ENCODE measurements at regions not wholly inside any gene's neighbourhood (a gene's known extent, or its start where the extent isn't known, plus 50 kb on each side); places are given as distances from the start of the nearest gene placed in this dataset.

GRCh38 chr12:107355004-107355565 lies 261.7 kb upstream of the CRY1 start:
- Histone ChIP-seq H3K27ac (ENCODE audit: low read length) (no peak overlapping the region), H3K4me1 (ENCODE audit: control insufficient read depth, insufficient read depth, low read length) (no peaks in the 10 kb centered on the region), H3K9ac (ENCODE audit: low read length in 2 of 2) (no peak overlapping the region)

GRCh38 chr12:107355612-107356011 lies 262.3 kb upstream of the CRY1 start:
- Histone ChIP-seq H3K36me3 (ENCODE audit: control insufficient read depth in 2 of 2, insufficient read depth in 2 of 2, low read length in 2 of 2) (no peaks in the 10 kb centered on the region), H3K9me3 (ENCODE audit: control insufficient read depth in 2 of 2, low read length in 2 of 2) (peaks cover 3% of the 10 kb centered on the region in 2 donors), H3K27ac (ENCODE audit: low read length) (no peak overlapping the region), H3K4me1 (ENCODE audit: control insufficient read depth, insufficient read depth, low read length) (no peaks in the 10 kb centered on the region), H3K4me3 (ENCODE audit: low read length in 2 of 2) (no peak overlapping the region), H3K27me3 (ENCODE audit: control insufficient read depth in 1 of 2, insufficient read depth in 2 of 2, low read length in 2 of 2) (peaks cover 0 to 3% of the 10 kb centered on the region in 2 donors), H3K9ac (ENCODE audit: low read length in 2 of 2) (no peak overlapping the region)

More at GRCh38 chr12:107355004-107355565, 261.7 kb upstream of the CRY1 start:
- Histone ChIP-seq H3K27me3 (ENCODE audit: control insufficient read depth in 1 of 2, insufficient read depth in 2 of 2, low read length in 2 of 2) (peaks cover 0 to 3% of the 10 kb centered on the region in 2 donors), H3K4me3 (ENCODE audit: low read length in 2 of 2) (no peak overlapping the region), H3K9me3 (ENCODE audit: control insufficient read depth in 2 of 2, low read length in 2 of 2) (peaks cover 2 to 3% of the 10 kb centered on the region in 2 donors), H3K36me3 (ENCODE audit: control insufficient read depth in 2 of 2, insufficient read depth in 2 of 2, low read length in 2 of 2) (no peaks in the 10 kb centered on the region)

- peaks cover 3% of the 10 kb centered on the region in 2 donors for H3K9me3 ChIP-seq (ENCODE audit: control insufficient read depth in 2 of 2, low read length in 2 of 2)
- H3K4me1 ChIP-seq (ENCODE audit: control insufficient read depth, insufficient read depth, low read length), result no peaks in the 10 kb centered on the region
- peaks cover 0 to 3% of the 10 kb centered on the region in 2 donors for H3K27me3 ChIP-seq (ENCODE audit: control insufficient read depth in 1 of 2, insufficient read depth in 2 of 2, low read length in 2 of 2)
Measured at GRCh38 chr12:107356266-107356936, 263.1 kb upstream of the CRY1 start.

GRCh38 chr12:107356937-107357295 lies 263.6 kb upstream of the CRY1 start:
- no peak overlapping the region for H3K9ac ChIP-seq (ENCODE audit: low read length in 2 of 2)
- H3K9me3 ChIP-seq (ENCODE audit: control insufficient read depth in 2 of 2, low read length in 2 of 2), result peaks cover 3% of the 10 kb centered on the region in 2 donors
- no peak overlapping the region for H3K4me3 ChIP-seq (ENCODE audit: low read length in 2 of 2)
- no peak overlapping the region for H3K27ac ChIP-seq (ENCODE audit: low read length)
- no peaks in the 10 kb centered on the region for H3K36me3 ChIP-seq (ENCODE audit: control insufficient read depth in 2 of 2, insufficient read depth in 2 of 2, low read length in 2 of 2)
- peaks cover 0 to 5% of the 10 kb centered on the region in 2 donors for H3K27me3 ChIP-seq (ENCODE audit: control insufficient read depth in 1 of 2, insufficient read depth in 2 of 2, low read length in 2 of 2)
- no peaks in the 10 kb centered on the region for H3K4me1 ChIP-seq (ENCODE audit: control insufficient read depth, insufficient read depth, low read length)

More at GRCh38 chr12:107356266-107356936, 263.1 kb upstream of the CRY1 start:
- no peak overlapping the region for H3K27ac ChIP-seq (ENCODE audit: low read length)
- no peak overlapping the region for H3K4me3 ChIP-seq (ENCODE audit: low read length in 2 of 2)
- H3K36me3 ChIP-seq (ENCODE audit: control insufficient read depth in 2 of 2, insufficient read depth in 2 of 2, low read length in 2 of 2), result no peaks in the 10 kb centered on the region
- no peak overlapping the region for H3K9ac ChIP-seq (ENCODE audit: low read length in 2 of 2)

GRCh38 chr12:107359382-107359781 lies 266.0 kb upstream of the CRY1 start:
- Histone ChIP-seq H3K9ac (ENCODE audit: low read length in 2 of 2) (no peak overlapping the region), H3K4me3 (ENCODE audit: low read length in 2 of 2) (no peak overlapping the region), H3K9me3 (ENCODE audit: control insufficient read depth in 2 of 2, low read length in 2 of 2) (peaks cover 0 to 3% of the 10 kb centered on the region in 2 donors), H3K27ac (ENCODE audit: low read length) (no peak overlapping the region), H3K36me3 (ENCODE audit: control insufficient read depth in 2 of 2, insufficient read depth in 2 of 2, low read length in 2 of 2) (no peaks in the 10 kb centered on the region), H3K27me3 (ENCODE audit: control insufficient read depth in 1 of 2, insufficient read depth in 2 of 2, low read length in 2 of 2) (peaks cover 0 to 8% of the 10 kb centered on the region in 2 donors), H3K4me1 (ENCODE audit: control insufficient read depth, insufficient read depth, low read length) (no peaks in the 10 kb centered on the region)

GRCh38 chr12:107360033-107360432 lies 266.7 kb upstream of the CRY1 start:
- no peaks in the 10 kb centered on the region for H3K4me1 ChIP-seq (ENCODE audit: control insufficient read depth, insufficient read depth, low read length)
- no peak overlapping the region for H3K4me3 ChIP-seq (ENCODE audit: low read length in 2 of 2)
- H3K9ac ChIP-seq (ENCODE audit: low read length in 2 of 2), result no peak overlapping the region
- H3K36me3 ChIP-seq (ENCODE audit: control insufficient read depth in 2 of 2, insufficient read depth in 2 of 2, low read length in 2 of 2), result no peaks in the 10 kb centered on the region
- H3K27ac ChIP-seq (ENCODE audit: low read length), result no peak overlapping the region
- H3K27me3 ChIP-seq (ENCODE audit: control insufficient read depth in 1 of 2, insufficient read depth in 2 of 2, low read length in 2 of 2), result peaks cover 0 to 8% of the 10 kb centered on the region in 2 donors
- H3K9me3 ChIP-seq (ENCODE audit: control insufficient read depth in 2 of 2, low read length in 2 of 2), result peaks cover 0 to 3% of the 10 kb centered on the region in 2 donors

- H3K36me3 ChIP-seq (ENCODE audit: control insufficient read depth in 2 of 2, insufficient read depth in 2 of 2, low read length in 2 of 2), result no peaks in the 10 kb centered on the region
- peaks cover 0 to 3% of the 10 kb centered on the region in 2 donors for H3K9me3 ChIP-seq (ENCODE audit: control insufficient read depth in 2 of 2, low read length in 2 of 2)
- peaks cover 0 to 8% of the 10 kb centered on the region in 2 donors for H3K27me3 ChIP-seq (ENCODE audit: control insufficient read depth in 1 of 2, insufficient read depth in 2 of 2, low read length in 2 of 2)
- H3K27ac ChIP-seq (ENCODE audit: low read length), result no peak overlapping the region
- H3K4me3 ChIP-seq (ENCODE audit: low read length in 2 of 2), result no peak overlapping the region
- H3K4me1 ChIP-seq (ENCODE audit: control insufficient read depth, insufficient read depth, low read length), result no peaks in the 10 kb centered on the region
- no peak overlapping the region for H3K9ac ChIP-seq (ENCODE audit: low read length in 2 of 2)
Measured at GRCh38 chr12:107360482-107360881, 267.1 kb upstream of the CRY1 start.

- Histone ChIP-seq H3K27ac (ENCODE audit: low read length) (no peak overlapping the region), H3K36me3 (ENCODE audit: control insufficient read depth in 2 of 2, insufficient read depth in 2 of 2, low read length in 2 of 2) (no peaks in the 10 kb centered on the region), H3K4me3 (ENCODE audit: low read length in 2 of 2) (no peak overlapping the region)
Measured at GRCh38 chr12:107361970-107362369, 268.6 kb upstream of the CRY1 start.

GRCh38 chr12:107362960-107363359 lies 269.6 kb upstream of the CRY1 start:
- Histone ChIP-seq H3K36me3 (ENCODE audit: control insufficient read depth in 2 of 2, insufficient read depth in 2 of 2, low read length in 2 of 2) (no peaks in the 10 kb centered on the region), H3K4me3 (ENCODE audit: low read length in 2 of 2) (no peak overlapping the region), H3K9ac (ENCODE audit: low read length in 2 of 2) (no peak overlapping the region), H3K27ac (ENCODE audit: low read length) (no peak overlapping the region), H3K4me1 (ENCODE audit: control insufficient read depth, insufficient read depth, low read length) (no peaks in the 10 kb centered on the region), H3K27me3 (ENCODE audit: control insufficient read depth in 1 of 2, insufficient read depth in 2 of 2, low read length in 2 of 2) (peaks cover 2 to 13% of the 10 kb centered on the region in 2 donors), H3K9me3 (ENCODE audit: control insufficient read depth in 2 of 2, low read length in 2 of 2) (peaks cover 0 to 3% of the 10 kb centered on the region in 2 donors)

More at GRCh38 chr12:107361970-107362369, 268.6 kb upstream of the CRY1 start:
- H3K4me1 ChIP-seq (ENCODE audit: control insufficient read depth, insufficient read depth, low read length), result no peaks in the 10 kb centered on the region
- H3K27me3 ChIP-seq (ENCODE audit: control insufficient read depth in 1 of 2, insufficient read depth in 2 of 2, low read length in 2 of 2), result peaks cover 2 to 13% of the 10 kb centered on the region in 2 donors
- peaks cover 0 to 3% of the 10 kb centered on the region in 2 donors for H3K9me3 ChIP-seq (ENCODE audit: control insufficient read depth in 2 of 2, low read length in 2 of 2)
- H3K9ac ChIP-seq (ENCODE audit: low read length in 2 of 2), result no peak overlapping the region

- H3K4me3 ChIP-seq (ENCODE audit: low read length in 2 of 2), result no peak overlapping the region
- H3K9me3 ChIP-seq (ENCODE audit: control insufficient read depth in 2 of 2, low read length in 2 of 2), result peaks cover 0 to 1% of the 10 kb centered on the region in 2 donors
- no peaks in the 10 kb centered on the region for H3K36me3 ChIP-seq (ENCODE audit: control insufficient read depth in 2 of 2, insufficient read depth in 2 of 2, low read length in 2 of 2)
Measured at GRCh38 chr12:107364875-107365518, 271.6 kb upstream of the CRY1 start.

More at GRCh38 chr12:107364875-107365518, 271.6 kb upstream of the CRY1 start:
- no peaks in the 10 kb centered on the region for H3K4me1 ChIP-seq (ENCODE audit: control insufficient read depth, insufficient read depth, low read length)
- peaks cover 2 to 10% of the 10 kb centered on the region in 2 donors for H3K27me3 ChIP-seq (ENCODE audit: control insufficient read depth in 1 of 2, insufficient read depth in 2 of 2, low read length in 2 of 2)
- H3K27ac ChIP-seq (ENCODE audit: low read length), result no peak overlapping the region
- H3K9ac ChIP-seq (ENCODE audit: low read length in 2 of 2), result no peak overlapping the region
